ENCODE measurements at regions not wholly inside any gene's neighbourhood (a gene's known extent, or its start where the extent isn't known, plus 50 kb on each side); places are given as distances from the start of the nearest gene placed in this dataset.

DNA sequence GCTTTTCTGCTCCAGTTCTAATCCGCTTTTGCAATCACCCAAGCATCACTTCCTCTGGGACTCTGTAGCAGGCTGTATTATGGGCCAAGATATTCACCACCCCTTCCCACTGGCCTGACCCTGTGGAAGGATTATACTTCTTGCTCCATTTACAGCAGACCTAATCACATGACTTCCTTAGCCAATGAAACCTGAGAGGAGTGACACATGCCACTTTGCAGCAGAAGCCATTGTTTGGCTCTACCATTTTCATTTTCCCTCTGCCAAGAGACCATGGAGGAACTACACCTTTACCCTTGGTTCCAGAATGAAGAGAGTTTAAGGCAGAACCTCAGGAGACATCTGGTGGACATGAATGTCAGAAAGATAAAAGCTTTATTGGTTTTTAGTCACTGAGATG lies 134.9 kb upstream of the HSD17B12 start:
- no peak for DNase-seq (ENCODE audit: low spot score)

DNA sequence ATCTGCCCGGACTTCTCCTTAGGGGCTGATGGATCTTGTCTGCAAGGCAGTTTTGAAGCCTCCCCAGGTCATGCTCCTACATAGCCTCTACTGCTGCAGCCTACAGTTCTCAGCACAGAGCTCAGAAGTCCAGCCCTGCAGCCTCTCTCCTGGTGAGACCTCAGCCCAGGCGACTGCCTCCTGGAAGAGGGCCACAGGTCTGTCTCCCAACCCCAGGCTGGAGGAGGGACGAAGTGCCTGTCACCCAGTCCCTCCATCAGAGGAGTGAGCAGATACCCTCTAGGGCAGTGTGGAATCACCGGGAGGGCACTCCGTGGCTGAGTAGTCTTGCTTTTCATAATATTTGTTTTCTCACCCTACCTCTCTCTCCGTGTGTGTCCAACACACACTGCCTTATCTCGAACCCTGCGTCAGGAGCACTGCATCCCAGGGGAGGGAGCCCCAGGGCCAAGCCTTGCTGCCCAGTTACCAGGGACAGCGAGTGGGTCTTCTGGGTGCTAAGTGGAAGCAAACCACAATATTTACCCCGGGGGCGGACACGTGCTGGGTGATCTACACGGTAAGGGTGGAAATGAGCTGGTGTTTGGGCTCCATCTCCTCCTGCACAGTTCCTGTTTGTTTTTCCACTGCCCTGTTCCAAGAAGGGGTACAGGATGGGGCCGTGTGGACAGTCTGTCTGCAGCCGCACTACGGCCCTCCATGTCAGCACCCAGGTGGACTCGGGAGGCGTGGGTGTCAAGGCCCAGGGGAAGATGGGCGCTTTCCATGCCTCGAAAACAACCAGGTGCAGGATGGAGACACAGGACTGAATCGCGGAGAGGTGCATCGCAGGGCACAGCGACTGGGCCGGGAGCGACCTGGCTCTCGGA lies 133.7 kb upstream of the HSD17B12 start:
- DNase-seq (ENCODE audit: low spot score): no peak

DNA sequence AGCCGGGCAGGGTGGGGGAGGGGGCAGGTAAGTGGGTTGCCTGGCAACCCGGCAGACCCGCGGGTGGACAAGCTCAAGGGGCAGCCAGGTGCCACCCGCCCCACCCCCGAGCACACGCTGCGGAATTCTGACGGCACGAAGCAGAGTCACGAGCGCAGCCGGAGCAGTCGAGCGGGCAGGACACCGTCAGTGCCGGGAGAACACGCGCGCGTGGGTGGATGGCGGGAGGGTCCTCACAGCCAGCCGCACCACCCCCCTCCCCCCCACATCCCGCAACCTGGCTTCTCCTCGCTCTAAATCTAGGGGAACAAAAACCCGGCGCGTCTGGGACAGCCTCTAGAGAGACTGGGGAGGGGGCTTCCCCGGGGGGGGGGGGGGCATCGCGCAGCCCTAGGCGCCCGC lies 133.1 kb upstream of the HSD17B12 start:
- DNase-seq (ENCODE audit: low spot score): no peak

- DNase-seq (ENCODE audit: low spot score): no peak
These were observed 132.6 kb upstream of the HSD17B12 start for GRCh38 chr11:43547889-43548381.

DNA sequence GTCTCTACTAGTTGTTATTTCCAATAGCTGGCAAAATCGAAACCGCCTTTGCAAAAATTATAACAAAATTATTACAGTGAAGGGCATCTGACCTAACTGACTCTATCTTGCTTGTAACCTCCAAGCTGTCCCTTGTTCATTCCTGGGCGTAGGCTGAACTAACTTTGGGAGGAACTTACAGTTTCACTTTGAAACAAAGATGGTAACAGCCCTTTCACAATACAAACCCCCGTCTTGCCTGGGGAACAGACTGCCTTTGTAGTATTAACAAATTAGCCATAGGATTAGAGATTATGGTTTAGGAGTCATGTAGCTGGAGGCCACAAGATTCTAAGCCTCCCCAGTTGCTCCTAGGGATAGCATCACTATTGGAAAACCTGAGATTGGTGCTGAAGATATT lies 131.6 kb upstream of the HSD17B12 start:
- no peak for DNase-seq (ENCODE audit: low spot score)

GRCh38 chr11:43549624-43550023 lies 130.9 kb upstream of the HSD17B12 start:
- DNase-seq (ENCODE audit: low spot score): no peak

DNA sequence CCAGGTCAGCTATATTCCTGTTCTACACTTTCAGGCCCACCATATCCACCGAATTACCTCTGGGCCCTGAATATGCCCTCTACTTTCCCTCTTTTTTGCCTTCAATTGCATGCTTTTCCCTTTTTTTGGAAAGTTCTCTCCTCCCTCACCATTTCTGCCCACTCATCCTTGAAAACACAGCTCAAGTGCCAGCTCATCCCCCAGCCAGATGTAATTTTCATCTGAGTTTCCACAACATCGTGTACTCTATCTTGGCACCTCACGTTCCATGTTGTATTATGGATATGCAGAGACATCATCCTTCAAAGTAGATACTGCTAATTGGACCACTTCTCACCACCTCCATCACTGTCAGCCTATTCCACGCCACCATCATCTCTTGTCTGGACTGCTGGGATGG lies 129.8 kb upstream of the HSD17B12 start:
- DNase-seq (ENCODE audit: low spot score): no peak

- DNase-seq (ENCODE audit: low spot score): no peak
These were observed 126.4 kb upstream of the HSD17B12 start for GRCh38 chr11:43554148-43554473.

DNA sequence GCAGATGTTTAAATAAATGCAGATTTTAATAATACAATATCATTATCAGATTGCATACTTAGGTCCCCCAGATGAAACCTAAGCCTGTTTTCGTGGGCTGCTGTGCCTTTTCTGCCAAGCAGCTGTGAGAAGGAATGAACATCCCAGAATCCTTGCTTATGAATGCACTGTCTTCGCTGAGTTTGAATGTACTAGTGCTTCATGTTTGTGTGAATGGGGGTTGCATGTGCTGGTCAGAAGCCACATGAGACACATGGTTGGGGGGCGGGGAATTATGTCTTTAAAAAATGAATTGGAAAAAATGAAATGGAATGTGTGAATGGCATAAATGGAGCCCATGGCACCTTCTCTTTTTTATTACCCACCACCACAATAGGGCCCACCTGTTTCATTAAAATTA lies 125.4 kb upstream of the HSD17B12 start:
- no peak for DNase-seq (ENCODE audit: low spot score)

DNA sequence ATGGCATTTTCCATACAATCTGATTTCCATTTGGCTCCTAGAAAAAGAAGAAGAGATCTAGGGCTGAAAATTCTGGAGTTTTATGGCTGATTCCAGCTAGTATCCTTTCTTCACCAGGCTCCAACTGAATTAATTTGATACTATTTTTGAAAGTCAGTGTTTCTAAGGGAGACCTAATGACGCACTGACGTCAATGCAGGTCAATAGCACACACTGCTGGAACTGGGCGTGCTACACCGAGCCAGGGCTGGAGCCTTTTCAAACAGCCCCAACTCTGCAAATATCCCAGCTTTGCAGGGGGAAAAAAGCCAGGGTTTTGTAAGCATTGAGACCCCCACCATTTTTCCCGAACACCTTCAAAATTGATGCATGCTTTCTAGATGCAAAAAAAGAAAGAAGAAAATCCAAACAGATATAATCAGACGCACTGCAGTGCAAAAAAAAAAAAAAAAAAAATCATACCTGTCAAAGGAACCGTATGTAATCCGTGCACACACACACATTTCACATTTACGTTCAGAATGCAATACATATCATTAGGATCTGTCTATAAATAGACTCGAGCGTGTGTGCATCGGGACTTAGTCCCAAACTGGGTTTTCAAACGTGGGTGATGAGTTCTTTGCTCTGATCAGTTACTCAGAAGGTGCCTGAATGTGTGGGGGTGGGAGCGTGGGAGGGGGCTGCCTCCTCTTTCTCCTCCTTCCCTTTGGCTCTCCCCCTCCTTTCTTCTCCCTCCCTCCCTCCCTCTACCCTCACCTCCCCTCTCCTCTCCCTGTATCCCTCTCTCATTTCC lies 124.5 kb upstream of the HSD17B12 start:
- no peak for DNase-seq (ENCODE audit: low spot score)

DNA sequence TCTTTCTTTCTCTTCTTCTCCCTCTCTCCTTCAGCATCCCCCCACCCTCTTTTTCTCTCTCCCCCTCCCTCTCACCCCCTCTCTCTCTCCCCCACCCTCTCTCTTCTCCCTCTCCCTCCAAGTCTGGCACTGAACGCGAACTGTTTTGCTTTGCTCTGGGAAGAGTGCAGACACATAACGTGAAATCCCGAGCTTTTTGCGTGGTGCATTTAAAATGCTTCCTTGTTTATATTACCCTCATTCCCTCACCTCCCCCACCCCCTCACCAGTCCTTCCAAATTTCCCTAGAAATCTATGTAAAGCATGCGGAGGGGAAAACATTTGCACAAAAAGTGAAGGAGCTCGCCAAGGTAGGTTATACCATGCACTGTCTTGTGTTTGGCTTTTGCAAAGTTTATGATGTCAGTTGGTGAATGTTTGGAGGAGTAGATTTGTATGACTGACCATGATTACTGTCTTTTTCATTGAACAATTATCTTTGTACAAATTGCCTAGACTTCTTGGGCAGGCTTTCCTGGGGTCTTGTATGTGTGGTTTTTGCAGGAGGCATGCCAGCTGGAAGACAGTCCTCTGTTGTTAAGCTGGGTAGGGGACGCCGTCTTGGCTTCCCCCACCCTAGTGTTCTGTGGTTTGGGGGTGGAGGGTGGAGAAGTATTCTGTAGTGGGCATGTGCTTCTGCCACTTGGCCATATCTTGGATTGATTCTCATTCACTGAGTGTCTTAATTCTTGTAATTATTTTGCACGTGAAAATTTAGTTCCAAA lies 123.7 kb upstream of the HSD17B12 start:
- DNase-seq (ENCODE audit: low spot score): no peak

DNA sequence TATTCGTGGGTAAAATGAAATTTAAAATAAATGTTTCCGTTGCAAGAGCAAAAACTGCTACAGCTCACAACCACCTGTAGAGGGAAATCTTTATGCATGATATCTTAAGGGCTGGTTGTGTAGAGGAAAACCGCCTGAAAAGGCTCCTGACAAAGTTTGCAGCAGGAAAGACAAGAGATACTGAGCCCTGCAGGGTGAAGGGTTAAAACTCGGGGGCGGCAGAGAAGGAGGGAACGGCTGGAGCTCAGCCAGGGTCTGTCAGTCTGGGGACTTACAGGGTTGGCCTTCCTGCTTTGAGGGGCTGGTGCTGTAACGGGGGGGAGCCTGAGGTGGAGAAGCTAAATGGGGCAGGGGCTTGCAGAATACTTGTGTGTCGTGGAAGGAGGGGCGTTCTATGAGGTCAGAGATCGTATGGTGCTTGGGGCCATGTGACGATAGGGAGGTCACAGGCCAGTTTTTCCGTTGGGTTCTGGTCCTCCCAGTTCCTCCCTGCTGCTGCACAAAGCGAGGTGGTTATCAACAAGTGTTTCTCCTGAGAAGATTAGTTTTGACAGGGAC lies 122.9 kb upstream of the HSD17B12 start:
- DNase-seq (ENCODE audit: low spot score): no peak

DNA sequence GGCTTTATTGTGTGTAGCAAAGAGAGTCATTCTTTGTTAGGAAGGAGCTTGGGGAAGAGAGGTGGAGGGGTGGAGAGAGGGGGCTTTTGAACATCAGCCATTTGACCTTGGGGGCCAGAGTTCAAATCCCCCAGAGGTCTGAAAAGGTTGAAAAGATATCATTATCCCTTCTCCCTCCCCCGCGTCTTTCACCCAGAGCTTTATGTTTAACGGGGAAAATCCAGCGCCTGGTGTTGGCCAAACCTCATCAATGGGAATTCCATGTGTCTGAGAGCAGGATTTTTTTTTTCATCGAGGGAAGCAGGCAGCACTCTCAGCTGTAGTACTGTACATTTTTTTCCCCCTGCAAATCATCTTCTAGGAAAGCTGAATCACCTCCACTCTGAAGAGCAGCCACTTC lies 122.4 kb upstream of the HSD17B12 start:
- DNase-seq (ENCODE audit: low spot score): no peak

DNA sequence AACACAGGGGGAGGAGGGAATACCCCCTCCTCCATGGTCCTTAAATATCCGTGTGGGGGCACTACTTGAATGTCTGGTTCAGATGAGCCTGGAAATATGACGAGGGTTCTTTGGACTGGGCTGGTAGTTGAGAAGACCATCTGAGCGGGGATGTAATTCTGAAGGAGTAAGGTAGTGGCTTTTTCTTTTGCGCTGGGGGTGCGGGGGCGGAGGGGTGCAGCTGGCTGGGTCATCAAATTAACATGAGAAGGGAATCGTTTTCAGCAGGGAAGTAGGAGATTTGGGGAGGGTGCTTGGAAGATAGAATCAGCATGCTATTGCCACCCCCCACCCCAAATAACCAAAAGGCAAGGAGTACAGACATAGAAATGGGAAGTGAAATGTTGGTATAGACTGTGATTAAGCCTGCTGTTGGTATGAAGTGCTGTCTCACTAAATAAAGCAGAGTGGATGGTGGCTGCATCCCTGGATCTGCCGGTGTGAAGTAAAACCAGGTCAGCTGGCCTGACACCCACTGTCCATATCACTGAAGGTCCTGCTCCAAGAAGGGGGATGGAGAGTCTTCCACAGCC lies 121.9 kb upstream of the HSD17B12 start:
- DNase-seq (ENCODE audit: low spot score): no peak

DNA sequence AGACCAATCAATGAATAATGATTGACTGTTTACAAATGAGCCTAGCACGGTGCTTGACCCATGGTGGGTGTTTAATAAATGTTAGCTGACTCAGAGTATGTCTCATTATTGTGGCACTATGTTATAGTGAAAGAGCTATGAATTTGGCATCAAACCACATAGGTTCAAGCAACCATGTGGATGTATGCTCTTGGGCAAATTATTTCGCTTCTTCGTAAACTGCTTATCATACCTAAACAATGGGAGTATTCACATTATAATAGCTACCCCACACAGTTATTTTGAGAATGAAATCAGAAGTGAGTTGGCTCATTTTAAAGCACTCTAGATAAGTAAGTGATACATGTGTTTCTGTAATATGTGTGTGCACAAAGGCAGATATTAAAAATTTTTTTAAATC lies 118.7 kb upstream of the HSD17B12 start:
- no peak for DNase-seq (ENCODE audit: low spot score)

- peak; percentile 59 for DNase-seq (ENCODE audit: low spot score)
These were observed 113.1 kb upstream of the HSD17B12 start for GRCh38 chr11:43567396-43567975.

DNA sequence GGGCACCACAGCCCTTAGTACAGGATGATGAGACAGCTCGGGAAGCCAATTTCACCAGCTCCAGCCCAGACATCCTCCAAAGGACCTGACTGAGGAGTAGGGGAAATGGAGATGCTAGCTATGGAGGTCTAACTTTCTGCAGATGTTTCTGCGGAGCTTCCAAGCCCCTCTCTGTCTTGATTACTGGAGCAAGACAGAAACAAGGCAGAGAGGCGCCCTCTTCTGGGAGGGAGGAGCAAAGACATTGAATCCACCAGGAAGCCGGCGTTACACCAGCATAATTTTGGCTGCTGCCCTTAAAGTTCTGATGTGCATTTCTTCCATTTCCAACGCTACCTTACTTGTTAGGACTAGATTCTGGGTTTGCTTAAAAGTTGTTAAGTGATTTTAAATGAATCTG lies 107.3 kb upstream of the HSD17B12 start:
- no peak for DNase-seq (ENCODE audit: low spot score)

- no peak for DNase-seq (ENCODE audit: low spot score)
These were observed 106.7 kb upstream of the HSD17B12 start for GRCh38 chr11:43573873-43574272.

DNA sequence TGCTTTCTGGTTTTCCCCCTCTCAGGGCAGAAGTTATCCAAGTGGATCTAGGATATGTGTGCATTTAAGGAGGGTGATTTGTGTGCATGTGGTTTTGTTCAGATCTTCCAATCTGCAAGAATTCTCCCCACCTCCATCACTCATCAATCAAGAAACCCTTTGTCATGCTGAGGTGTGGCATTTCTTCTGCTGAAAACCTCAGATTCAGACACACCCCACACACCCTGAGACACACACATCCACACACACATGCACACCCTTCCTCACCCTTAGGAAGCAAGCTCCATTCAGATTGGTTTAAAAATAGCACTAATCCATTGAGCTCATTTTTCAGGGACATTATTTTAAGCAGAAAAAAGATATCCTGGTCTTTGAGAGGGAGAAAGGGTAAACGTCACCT lies 106.1 kb upstream of the HSD17B12 start:
- no peak for DNase-seq (ENCODE audit: low spot score)

DNA sequence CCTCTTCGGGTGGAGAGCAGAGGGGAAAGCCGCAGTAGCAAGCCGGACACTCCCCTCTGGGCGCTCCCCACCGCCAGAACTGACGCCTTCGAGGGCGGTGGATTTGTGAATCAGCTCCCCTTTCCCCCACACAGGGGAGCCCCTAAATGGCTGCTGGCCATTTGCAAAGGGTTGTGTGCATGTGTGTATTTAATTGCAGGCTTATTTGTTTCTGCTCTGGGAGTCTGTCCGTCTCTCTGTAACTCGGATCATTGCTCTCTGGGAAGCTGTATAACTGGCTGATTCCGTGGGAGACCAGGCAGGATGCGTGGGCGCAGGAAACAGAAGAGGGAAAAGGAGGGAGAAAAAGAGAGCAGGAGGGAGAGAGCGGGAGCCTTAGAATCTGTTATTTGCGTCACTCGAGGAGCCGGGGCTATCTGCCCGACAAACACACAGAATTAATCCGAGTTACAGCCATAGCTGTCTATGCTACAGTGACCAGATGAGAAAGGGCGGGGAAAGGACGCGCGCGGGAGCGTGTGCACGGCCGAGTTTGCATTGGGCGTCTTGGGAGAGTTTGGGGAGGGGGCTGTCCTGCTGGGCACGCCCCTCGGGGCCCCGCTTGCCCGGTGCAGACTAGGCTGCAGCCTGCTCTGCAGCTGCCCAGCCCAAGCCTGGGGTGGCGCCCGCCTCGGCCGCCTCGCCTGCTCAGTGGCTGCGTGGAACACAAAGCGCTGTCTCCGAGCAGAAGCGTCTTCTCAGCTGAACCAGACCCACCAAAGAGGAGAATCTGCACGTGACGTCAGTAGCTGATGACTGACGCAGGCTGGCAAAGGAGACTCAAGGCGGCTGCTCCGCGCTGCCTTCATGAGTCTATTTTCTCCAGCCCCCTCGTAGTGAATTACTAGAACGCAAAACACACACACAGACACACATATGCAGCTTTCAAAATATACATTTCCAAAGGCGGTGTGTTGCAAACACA lies 105.3 kb upstream of the HSD17B12 start:
- no peak for DNase-seq (ENCODE audit: low spot score)

All from kidney capillary endothelial cell (primary cell).